Inflammatory macrophage treated with lipopolysaccharide for 4 hours (primary cell): ENCODE measurements at regions not wholly inside any gene's neighbourhood (a gene's known extent, or its start where the extent isn't known, plus 50 kb on each side); places are given as distances from the start of the nearest gene placed in this dataset.

Source experiments
- DNase-seq: peaks from one replicate; pipeline ENCODE4 v3.0.0-alpha.2; 2020

DNA sequence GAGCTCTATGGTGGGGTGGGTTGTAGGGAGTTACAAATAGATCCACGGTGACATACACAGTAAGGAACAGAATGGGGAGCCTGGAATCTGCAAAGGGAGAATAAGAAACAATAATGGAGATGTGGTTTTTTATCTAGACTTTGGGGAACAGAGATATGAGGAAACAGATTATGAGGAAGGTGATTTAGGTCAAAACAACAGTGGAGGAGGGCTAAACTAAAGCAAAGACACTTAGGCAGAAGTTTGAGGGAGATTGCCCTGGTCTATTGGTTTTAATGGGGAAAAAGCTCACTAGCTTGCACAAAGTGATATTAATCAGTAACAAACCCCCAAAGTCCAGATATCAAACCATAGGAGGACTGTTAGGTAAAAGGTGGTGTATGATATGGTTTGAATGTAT lies 144.5 kb upstream of the DYRK2 start:
- DNase-seq = no peak

- no peak for DNase-seq
Measured at GRCh38 chr12:67506739-67507138, 141.8 kb upstream of the DYRK2 start.

- no peak for DNase-seq
Measured at GRCh38 chr12:67508830-67509229, 139.7 kb upstream of the DYRK2 start.

- DNase-seq = no peak
Measured at GRCh38 chr12:67509666-67510386, 138.7 kb upstream of the DYRK2 start.

- DNase-seq = no peak
Measured at GRCh38 chr12:67512061-67512460, 136.5 kb upstream of the DYRK2 start.

GRCh38 chr12:67514502-67514901 lies 134.0 kb upstream of the DYRK2 start:
- DNase-seq = no peak

- DNase-seq = peak; percentile 47
Measured at GRCh38 chr12:67515679-67516340, 132.7 kb upstream of the DYRK2 start.

- DNase-seq = no peak
Measured at GRCh38 chr12:67517181-67517887, 131.2 kb upstream of the DYRK2 start.

GRCh38 chr12:67519484-67520433 lies 128.8 kb upstream of the DYRK2 start:
- DNase-seq = no peak

DNA sequence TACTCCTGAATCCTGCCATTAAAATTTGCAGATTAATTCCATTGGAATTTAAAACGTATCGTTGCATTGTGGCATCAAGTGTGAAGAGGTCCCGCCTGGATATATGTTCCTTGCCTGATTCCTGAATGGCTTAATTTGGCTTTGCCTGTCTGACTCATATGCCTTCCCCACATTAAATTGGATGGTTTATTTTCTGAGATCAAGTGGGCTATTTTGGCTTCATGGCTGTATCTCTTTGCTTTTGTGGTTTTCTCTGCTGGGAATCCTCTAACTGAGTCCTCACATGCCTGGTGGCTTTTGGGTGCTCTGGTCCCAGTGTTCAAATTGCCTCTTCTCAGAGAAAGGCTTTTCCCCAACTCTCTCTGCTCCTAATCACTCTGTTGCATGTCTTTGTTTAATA lies 127.9 kb upstream of the DYRK2 start:
- no peak for DNase-seq

DNA sequence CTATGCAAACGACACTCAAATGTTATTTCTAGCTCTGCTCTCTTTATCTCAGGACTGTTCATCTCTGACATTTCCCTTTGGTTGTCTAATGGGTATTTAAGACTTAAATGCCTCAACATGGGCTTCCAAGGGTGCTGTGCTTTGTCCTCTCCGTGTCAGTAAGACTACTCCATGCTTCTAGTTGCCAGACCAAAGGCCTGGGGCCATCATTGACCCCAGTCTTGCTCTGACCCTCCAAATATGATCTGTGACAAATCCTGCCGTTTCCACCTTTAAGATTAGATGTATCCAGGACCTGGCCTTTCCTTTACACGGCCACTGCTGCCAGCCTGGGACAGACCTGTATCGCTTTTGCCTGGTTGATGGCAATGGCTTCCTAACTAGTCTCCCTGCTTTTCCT lies 126.3 kb upstream of the DYRK2 start:
- DNase-seq = no peak

- DNase-seq = no peak
Measured at GRCh38 chr12:67523538-67523937, 125.0 kb upstream of the DYRK2 start.

DNA sequence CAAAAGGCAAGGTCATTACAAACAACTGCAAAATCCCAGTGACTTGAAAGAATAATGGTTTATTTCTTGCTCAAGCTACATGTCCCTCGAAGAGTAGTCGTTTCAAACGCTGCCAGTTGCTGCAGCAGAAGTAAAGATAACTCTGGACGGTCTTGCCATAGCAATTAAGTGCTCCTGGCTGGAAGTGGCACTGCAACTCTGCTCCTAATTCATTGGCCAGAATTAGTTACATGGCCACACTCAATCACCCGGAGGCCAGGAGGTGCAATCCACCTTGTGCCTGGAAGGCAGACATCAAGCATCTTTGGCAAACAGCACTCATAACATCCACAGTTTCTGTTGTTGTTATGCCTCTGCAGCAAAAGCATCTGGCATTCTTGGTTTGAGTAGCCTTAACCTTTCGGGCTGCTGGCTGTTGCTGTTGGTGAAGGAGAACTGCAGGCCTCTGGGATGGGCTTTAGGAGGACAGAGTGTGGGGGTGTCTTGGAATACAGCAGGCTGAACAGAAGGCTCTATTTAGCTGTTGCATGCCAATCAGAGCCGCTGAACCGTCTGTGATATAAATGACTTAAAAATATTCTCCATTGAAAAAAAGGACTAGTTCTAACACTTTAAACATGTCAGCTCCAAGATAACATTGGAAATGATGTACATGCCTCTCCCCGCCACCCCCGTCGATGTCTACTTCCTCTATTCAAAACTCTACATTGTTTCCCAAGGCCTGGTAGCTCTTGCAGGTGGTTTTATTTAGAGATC lies 123.5 kb upstream of the DYRK2 start:
- DNase-seq = peak; percentile 39

DNA sequence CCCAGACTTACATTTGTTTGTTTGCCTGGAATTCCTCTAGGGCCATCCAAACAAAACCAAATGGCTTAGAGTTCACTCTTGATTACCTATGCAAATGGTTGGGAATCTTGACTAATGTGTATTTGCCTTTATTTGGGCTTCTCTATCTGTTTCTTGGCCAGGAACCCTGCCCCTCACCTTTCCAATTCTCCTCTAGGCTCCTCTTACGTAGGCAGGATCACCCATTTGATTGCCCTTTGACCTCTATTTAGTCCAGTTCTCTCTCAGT lies 123.0 kb upstream of the DYRK2 start:
- DNase-seq = no peak

GRCh38 chr12:67526129-67526528 lies 122.4 kb upstream of the DYRK2 start:
- no peak for DNase-seq

DNA sequence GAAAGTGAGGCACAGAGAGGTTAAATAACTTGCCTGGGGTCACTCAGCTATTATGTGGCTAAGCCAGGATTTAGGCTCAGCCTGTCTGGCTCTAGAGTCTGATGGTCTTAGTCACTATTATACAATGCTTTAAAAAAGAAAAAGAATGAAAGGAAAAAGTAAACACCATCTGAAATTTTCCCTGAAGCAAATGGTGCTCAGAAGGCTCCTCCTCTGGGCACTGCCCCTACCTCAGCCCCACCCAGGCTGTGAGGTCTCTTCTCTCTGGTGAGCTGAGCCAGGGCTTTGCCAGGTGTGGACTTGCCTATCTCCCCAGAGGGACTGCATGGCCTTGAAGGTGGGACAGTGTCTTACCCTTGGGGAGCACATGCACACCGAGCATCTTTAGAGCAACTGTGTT lies 117.5 kb upstream of the DYRK2 start:
- DNase-seq = no peak

DNA sequence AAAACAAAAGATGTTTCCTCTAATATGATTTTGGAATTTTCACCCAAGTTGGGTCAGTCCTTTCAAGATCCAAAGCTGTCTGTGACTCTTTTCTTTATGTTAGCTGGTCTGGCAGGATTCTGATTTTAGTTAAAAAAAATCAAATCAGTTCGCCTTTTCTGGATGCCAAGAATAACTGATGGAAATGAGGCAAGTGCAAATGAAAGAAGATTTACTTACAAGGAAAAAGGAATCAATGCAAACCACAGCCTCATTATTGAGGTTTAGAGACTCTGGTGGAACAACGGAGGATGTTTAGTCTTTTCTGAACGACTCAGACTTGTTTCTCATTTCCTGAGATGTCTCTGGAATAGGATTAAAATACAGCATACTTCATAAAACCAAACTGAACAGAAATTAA lies 117.0 kb upstream of the DYRK2 start:
- no peak for DNase-seq

DNA sequence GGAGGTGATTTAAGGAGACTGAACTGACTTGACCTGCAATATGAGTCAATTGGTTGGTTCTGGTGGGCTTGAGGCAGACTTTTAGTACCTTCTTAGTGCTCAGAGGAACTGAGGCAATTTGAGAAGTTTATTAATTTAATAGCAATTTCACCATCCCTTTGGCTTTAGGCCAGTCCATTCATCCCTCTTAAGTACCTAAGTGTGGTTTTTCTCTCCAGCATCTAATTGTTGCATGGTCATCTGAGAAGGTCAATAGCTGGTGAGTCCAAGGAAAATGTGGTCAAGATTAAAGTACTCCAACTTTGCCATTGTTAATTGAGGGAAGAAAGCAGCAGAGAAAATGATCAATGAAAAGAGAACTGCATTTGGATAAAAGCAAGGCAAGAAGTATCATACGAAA lies 115.4 kb upstream of the DYRK2 start:
- DNase-seq = no peak

DNA sequence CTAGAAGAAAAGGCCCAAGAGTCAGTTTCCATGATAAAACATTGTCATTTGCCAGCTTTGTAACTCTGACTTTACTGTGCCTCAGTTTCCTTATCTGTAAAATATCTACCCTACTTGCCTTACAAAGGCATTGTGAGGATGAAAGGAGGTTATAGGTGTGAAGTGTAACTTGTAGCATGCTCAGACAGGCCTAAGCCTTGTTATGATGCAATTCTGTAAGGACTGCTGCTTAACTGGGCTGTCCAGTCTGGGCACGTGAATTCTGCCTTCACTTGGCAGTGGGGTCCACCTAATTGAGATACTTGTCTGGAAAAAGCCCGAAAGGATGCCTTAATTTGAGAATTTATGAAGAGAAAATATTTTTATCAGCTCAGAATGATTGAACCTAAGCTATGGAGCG lies 114.5 kb upstream of the DYRK2 start:
- DNase-seq = no peak

GRCh38 chr12:67534681-67535080 lies 113.9 kb upstream of the DYRK2 start:
- no peak for DNase-seq

DNA sequence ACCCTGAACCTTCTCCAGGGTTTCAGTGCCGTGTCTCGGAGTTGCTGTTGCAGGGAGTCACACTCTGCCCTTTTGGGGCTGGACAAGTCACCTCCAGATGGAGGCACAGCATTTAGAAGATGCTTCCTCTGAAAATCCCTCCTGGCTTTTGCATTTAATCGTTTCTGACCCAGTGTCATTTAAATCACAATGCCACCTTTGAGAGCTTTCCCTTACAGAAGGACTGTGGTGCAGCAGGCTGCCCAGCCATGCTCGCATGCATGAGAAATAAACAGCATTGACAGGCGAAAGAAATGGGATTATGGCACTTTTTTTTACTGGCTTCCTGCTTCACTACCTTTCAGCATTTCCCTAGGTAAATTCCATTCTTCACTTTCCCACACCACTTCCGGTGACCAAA lies 113.4 kb upstream of the DYRK2 start:
- DNase-seq = no peak

DNA sequence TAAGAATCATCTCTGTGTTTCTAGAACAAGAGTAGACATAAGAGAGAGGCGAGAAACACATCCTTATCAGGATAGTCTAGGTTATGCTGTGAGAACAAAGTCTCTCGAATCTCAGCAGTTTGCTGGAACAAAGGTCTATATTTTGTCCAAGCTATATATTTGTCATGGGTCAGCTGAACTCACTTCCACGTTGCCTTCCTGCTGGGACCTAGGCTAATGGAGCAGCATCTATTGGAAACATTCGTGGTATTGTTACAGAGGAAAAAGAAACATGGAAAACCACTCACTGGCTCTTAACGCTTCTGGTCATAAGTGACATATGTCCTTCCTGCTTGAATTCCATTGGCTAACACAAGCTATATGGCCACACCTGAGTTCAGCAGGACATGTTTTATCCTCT lies 112.6 kb upstream of the DYRK2 start:
- no peak for DNase-seq

GRCh38 chr12:67539329-67539728 lies 109.2 kb upstream of the DYRK2 start:
- DNase-seq = no peak
